ENCODE measurements at regions not wholly inside any gene's neighbourhood (a gene's known extent, or its start where the extent isn't known, plus 50 kb on each side); places are given as distances from the start of the nearest gene placed in this dataset.
"Not testable (repeated sequence)": the region's sequence is repeated elsewhere in the genome, so short reads cannot be mapped to it uniquely, and the experiment has no call there.

GRCh38 chr3:70620367-70620766, 307.9 kb upstream of the MDFIC2 start:
- Histone ChIP-seq H4K20me1 (ENCODE audit: insufficient read depth) (no peaks in the 10 kb centered on the region), H3K9ac (no peak overlapping the region), H3K79me2 (ENCODE audit: insufficient read depth, low read depth) (no peaks in the 10 kb centered on the region), H3K4me3 (IDR thresholded peaks at IDR 0.05; ENCODE audit: insufficient read depth, low read depth, low read length) (no peak overlapping the region), H3K27me3 (ENCODE audit: insufficient read depth, low read depth) (no peaks in the 10 kb centered on the region), H2AFZ (ENCODE audit: low read depth) (no peak overlapping the region), H3K36me3 (ENCODE audit: insufficient read depth) (no peaks in the 10 kb centered on the region), H3K4me2 (no peak overlapping the region), H3K4me1 (ENCODE audit: low read depth, poor library complexity, severe bottlenecking) (no peaks in the 10 kb centered on the region), H3K27ac (no peak overlapping the region)
- TF ChIP-seq CTCF (conservative IDR thresholded peaks at IDR 0.05; ENCODE audit: low read depth, low read length) = no peak

- H3K4me1 ChIP-seq (ENCODE audit: low read depth, poor library complexity, severe bottlenecking) = no peaks in the 10 kb centered on the region
- H3K4me2 ChIP-seq = no peak overlapping the region
- H3K79me2 ChIP-seq (ENCODE audit: insufficient read depth, low read depth) = no peaks in the 10 kb centered on the region
- no peak overlapping the region for H2AFZ ChIP-seq (ENCODE audit: low read depth)
- TF ChIP-seq CTCF (conservative IDR thresholded peaks at IDR 0.05; ENCODE audit: low read depth, low read length) = no peak
- no peaks in the 10 kb centered on the region for H3K27me3 ChIP-seq (ENCODE audit: insufficient read depth, low read depth)
- no peak overlapping the region for H3K9ac ChIP-seq
- no peaks in the 10 kb centered on the region for H3K36me3 ChIP-seq (ENCODE audit: insufficient read depth)
- no peaks in the 10 kb centered on the region for H4K20me1 ChIP-seq (ENCODE audit: insufficient read depth)
- H3K4me3 ChIP-seq (IDR thresholded peaks at IDR 0.05; ENCODE audit: insufficient read depth, low read depth, low read length) = no peak overlapping the region
- no peak overlapping the region for H3K27ac ChIP-seq
These were observed 305.7 kb upstream of the MDFIC2 start for GRCh38 chr3:70618151-70618550.

- H3K4me3 ChIP-seq (IDR thresholded peaks at IDR 0.05; ENCODE audit: insufficient read depth, low read depth, low read length); H3K27ac ChIP-seq; H3K79me2 ChIP-seq (ENCODE audit: insufficient read depth, low read depth); H3K9ac ChIP-seq; H3K4me1 ChIP-seq (ENCODE audit: low read depth, poor library complexity, severe bottlenecking); H3K4me2 ChIP-seq; H2AFZ ChIP-seq (ENCODE audit: low read depth); H3K27me3 ChIP-seq (ENCODE audit: insufficient read depth, low read depth); H3K36me3 ChIP-seq (ENCODE audit: insufficient read depth); H4K20me1 ChIP-seq (ENCODE audit: insufficient read depth): not testable (repeated sequence)
These were observed 304.9 kb upstream of the MDFIC2 start for GRCh38 chr3:70617349-70617748.

- Histone ChIP-seq H3K9ac (no peak overlapping the region), H3K36me3 (ENCODE audit: insufficient read depth) (no peaks in the 10 kb centered on the region), H3K4me3 (IDR thresholded peaks at IDR 0.05; ENCODE audit: insufficient read depth, low read depth, low read length) (no peak overlapping the region), H3K4me2 (no peak overlapping the region), H3K27ac (no peak overlapping the region), H3K27me3 (ENCODE audit: insufficient read depth, low read depth) (no peaks in the 10 kb centered on the region), H3K79me2 (ENCODE audit: insufficient read depth, low read depth) (no peaks in the 10 kb centered on the region), H2AFZ (ENCODE audit: low read depth) (no peak overlapping the region), H3K4me1 (ENCODE audit: low read depth, poor library complexity, severe bottlenecking) (no peaks in the 10 kb centered on the region), H4K20me1 (ENCODE audit: insufficient read depth) (no peaks in the 10 kb centered on the region)
- TF ChIP-seq CTCF (conservative IDR thresholded peaks at IDR 0.05; ENCODE audit: low read depth, low read length) = no peak
These were observed 302.8 kb upstream of the MDFIC2 start for GRCh38 chr3:70615286-70615685.

- Histone ChIP-seq H3K4me2 (no peak overlapping the region), H4K20me1 (ENCODE audit: insufficient read depth) (no peaks in the 10 kb centered on the region), H3K4me3 (IDR thresholded peaks at IDR 0.05; ENCODE audit: insufficient read depth, low read depth, low read length) (no peak overlapping the region), H3K79me2 (ENCODE audit: insufficient read depth, low read depth) (no peaks in the 10 kb centered on the region), H3K27ac (no peak overlapping the region), H3K36me3 (ENCODE audit: insufficient read depth) (no peaks in the 10 kb centered on the region), H3K27me3 (ENCODE audit: insufficient read depth, low read depth) (no peaks in the 10 kb centered on the region), H3K9ac (no peak overlapping the region), H2AFZ (ENCODE audit: low read depth) (no peak overlapping the region), H3K4me1 (ENCODE audit: low read depth, poor library complexity, severe bottlenecking) (no peaks in the 10 kb centered on the region)
- no peak for TF ChIP-seq CTCF (conservative IDR thresholded peaks at IDR 0.05; ENCODE audit: low read depth, low read length)
These were observed 301.7 kb upstream of the MDFIC2 start for GRCh38 chr3:70614111-70614510.
